Muscle layer of colon (tissue), 2 donors: ENCODE measurements at regions not wholly inside any gene's neighbourhood (a gene's known extent, or its start where the extent isn't known, plus 50 kb on each side); places are given as distances from the start of the nearest gene placed in this dataset.
A peak's percentile ranks its signal among the peaks of the same experiment; 100 is the strongest.

Source experiments
- H3K27ac ChIP-seq: one replicate; pipeline ENCODE4 v1.7.0; 2013; ENCODE audit warnings: low read depth, mild to moderate bottlenecking, low read length, moderate library complexity
- H3K27me3 ChIP-seq, 2 donors: one replicate each; pipeline ENCODE4 v1.7.0; 2013; ENCODE audit warnings: low read length in 2 of 2, mild to moderate bottlenecking in 2 of 2; ENCODE audit not compliant: insufficient read depth in 2 of 2, control insufficient read depth in 1 of 2
- H3K36me3 ChIP-seq: one replicate; pipeline ENCODE4 v1.7.0; 2013; ENCODE audit warnings: mild to moderate bottlenecking, low read length; ENCODE audit not compliant: insufficient read depth
- H3K4me1 ChIP-seq: one replicate; pipeline ENCODE4 v1.7.0; 2013; ENCODE audit warnings: mild to moderate bottlenecking, low read length; ENCODE audit not compliant: insufficient read depth
- H3K4me3 ChIP-seq, 2 donors: one replicate each; pipeline ENCODE4 v1.7.0; 2013; ENCODE audit warnings: low read length in 2 of 2, low read depth in 1 of 2, mild to moderate bottlenecking in 1 of 2, moderate library complexity in 1 of 2
- H3K9ac ChIP-seq: one replicate; pipeline ENCODE4 v1.7.0; 2013; ENCODE audit warnings: low read length
- H3K9me3 ChIP-seq: one replicate; pipeline ENCODE4 v1.7.0; 2013; ENCODE audit warnings: mild to moderate bottlenecking, low read length
- donor health status: abdominal sarcoma.
- donor health status: Adenocarcinoma of cecum.

DNA sequence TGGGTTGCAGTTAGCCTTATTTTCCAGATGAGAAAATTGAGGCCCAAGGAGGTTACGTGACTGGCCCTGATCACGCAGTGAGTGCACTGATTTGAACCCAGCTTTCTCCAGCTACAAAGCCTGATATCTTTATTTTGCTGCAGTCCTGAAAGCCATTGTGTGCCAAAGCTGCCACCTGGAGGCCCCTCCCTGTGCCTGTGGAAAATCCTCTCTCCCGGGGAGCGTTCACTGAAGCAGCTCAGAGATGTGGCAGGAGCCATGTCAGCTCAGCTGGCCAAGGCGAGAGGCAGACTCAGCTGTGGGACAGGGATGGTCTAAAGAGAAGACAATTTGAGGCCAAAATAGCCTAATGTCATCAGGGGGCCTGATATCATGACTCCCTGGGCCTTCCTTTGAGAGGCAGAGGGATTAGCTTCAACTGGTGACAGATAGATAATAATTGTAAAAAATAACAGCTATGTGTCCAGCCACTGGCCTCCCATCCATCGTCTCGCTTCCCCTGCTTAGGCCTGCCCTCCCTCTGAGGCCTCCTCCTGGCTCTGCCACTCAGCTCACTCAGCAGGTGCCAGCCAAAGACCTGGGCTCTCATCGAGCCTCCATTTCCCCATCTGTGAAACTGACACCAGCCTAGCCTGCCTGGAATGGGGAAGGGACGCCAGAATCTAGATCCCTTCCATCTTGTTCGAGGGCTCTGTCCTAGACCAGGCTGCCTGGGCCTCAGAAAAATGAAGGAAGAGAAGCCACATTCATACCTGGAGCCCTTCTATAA is 74.3 kb upstream of the GGTA1 start:
- no peak overlapping the region for H3K4me3 ChIP-seq
- no peak overlapping the region for H3K27ac ChIP-seq
- H3K36me3 ChIP-seq = peaks cover 4% of the 10 kb centered on the region
- H3K4me1 ChIP-seq = peaks cover 83% of the 10 kb centered on the region
- no peaks in the 10 kb centered on the region for H3K27me3 ChIP-seq
- no peaks in the 10 kb centered on the region for H3K9me3 ChIP-seq
- H3K9ac ChIP-seq = no peak overlapping the region

DNA sequence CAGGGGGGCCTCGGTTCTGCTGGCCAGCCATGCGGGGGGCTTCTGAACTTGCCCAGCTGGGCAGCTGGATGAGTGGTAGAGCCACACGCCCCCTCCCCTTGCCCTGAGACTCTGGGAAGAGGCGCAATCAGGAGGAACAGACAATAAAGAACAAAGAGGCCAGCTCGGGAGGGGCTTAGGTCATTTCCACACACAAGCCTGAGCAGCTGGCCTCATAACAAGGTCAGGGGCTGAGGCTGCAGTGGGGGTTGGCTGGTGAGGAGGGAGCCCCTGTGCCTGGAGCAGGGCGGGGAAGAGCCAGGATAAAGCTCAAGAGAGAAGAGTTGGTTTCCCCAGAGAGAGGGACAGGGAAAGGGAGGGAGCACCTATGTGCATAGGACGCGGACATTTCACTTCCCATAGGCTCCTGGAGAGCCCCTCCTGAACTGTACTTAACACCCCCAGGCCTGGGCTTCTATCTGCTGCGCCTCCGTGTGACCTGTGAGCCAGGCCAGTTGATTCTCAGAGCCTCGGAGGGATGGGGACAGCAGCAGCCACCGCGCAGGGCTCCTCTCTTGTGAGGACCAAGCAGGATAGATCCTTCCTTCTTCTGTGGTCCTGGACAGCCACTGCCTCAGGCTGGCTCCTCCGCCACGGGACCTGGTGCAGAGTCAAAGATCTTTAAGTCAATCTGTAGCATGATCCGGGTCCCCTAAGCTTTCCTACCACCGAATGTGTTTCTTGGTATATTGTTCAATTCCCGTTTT is 75.3 kb upstream of the GGTA1 start:
- Histone ChIP-seq H3K36me3 (peaks cover 4% of the 10 kb centered on the region), H3K4me1 (peaks cover 73% of the 10 kb centered on the region), H3K27ac (no peak overlapping the region), H3K9me3 (no peaks in the 10 kb centered on the region), H3K9ac (no peak overlapping the region), H3K4me3 (no peak overlapping the region), H3K27me3 (no peaks in the 10 kb centered on the region)

- no peaks in the 10 kb centered on the region for H3K36me3 ChIP-seq
- peak overlapping the region in 1 of 2 donors; percentile 20 for H3K4me3 ChIP-seq
- no peaks in the 10 kb centered on the region for H3K9me3 ChIP-seq
- H3K27me3 ChIP-seq = no peaks in the 10 kb centered on the region
- no peak overlapping the region for H3K27ac ChIP-seq
- no peak overlapping the region for H3K9ac ChIP-seq
- H3K4me1 ChIP-seq = peaks cover 63% of the 10 kb centered on the region
These were observed 75.0 kb upstream of the DAB2IP start for GRCh38 chr9:121576281-121577075.

DNA sequence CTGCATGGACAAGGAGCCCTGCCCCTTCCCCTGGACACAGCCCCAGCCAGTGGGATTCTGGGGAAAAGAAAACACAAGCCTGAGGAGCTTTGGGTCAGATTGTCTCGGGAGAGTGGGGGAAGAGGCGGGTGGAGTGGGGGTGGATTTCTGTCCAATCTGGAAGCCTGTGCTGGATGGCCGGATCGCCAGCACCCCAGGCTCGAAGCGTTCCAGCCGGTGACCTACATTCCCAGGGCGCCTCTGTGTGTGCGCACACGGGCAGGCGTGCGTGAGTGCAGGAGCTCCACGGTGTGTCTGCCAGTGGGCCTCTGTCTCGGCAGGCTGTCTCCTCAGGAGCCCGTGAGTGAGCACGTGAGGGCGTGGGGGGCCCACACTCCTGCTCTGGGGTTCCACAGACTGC is 74.3 kb upstream of the DAB2IP start:
- peak overlapping the region; percentile 30 for H3K27ac ChIP-seq
- H3K9ac ChIP-seq = no peak overlapping the region
- no peaks in the 10 kb centered on the region for H3K9me3 ChIP-seq
- no peaks in the 10 kb centered on the region for H3K36me3 ChIP-seq
- H3K4me3 ChIP-seq = peak overlapping the region in 1 of 2 donors; percentile 20
- H3K4me1 ChIP-seq = peaks cover 62% of the 10 kb centered on the region
- no peaks in the 10 kb centered on the region for H3K27me3 ChIP-seq

DNA sequence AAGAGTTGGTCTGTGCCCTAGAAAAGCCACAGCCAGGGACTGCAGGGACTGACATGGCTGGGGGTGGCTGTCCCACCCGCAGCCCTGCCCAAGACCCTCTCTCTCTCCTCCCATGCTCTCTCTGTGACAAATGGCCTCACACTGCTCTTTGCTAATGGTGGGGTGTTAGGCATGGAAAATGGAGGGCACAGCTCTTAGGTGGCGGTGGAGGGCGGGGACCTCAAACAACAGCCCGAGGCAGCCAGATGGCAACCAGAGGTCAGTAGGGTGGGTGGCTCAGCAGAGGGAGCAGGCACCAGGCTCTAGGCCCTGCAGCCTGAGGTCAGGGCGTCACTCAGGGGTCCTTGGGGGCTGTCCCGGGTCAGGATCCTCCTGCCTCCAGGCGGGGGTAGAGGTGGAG is 73.9 kb upstream of the DAB2IP start:
- H3K4me1 ChIP-seq = peaks cover 57% of the 10 kb centered on the region
- no peak overlapping the region for H3K9ac ChIP-seq
- peak overlapping the region; percentile 30 for H3K27ac ChIP-seq
- no peak overlapping the region for H3K4me3 ChIP-seq
- H3K9me3 ChIP-seq = no peaks in the 10 kb centered on the region
- H3K27me3 ChIP-seq = no peaks in the 10 kb centered on the region
- H3K36me3 ChIP-seq = no peaks in the 10 kb centered on the region

GRCh38 chr9:121581786-121582600 is 69.4 kb upstream of the DAB2IP start:
- Histone ChIP-seq H3K9ac (no peak overlapping the region), H3K36me3 (no peaks in the 10 kb centered on the region), H3K27ac (no peak overlapping the region), H3K27me3 (no peaks in the 10 kb centered on the region), H3K9me3 (no peaks in the 10 kb centered on the region), H3K4me1 (peaks cover 25% of the 10 kb centered on the region), H3K4me3 (no peak overlapping the region)

DNA sequence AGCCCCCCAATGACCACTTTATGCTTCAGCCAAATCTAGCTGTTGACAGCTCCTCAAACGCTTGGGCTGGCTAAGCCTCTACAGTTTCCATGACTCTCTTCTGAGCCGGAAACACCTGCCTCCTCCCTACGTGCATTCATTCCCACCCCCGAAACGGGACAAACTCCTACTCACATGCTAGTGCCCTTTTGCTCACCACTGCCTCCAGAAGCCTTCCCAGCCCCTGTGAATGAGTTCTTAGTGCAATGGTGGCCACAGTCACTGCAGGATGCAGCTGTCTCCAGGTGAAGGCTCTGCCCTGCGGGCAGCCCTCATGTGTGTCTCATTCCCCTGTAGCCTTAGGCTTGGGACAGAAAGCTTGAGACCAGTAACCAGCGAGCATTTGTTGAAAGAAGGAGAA is 68.8 kb upstream of the DAB2IP start:
- Histone ChIP-seq H3K4me3 (no peak overlapping the region), H3K9me3 (no peaks in the 10 kb centered on the region), H3K36me3 (no peaks in the 10 kb centered on the region), H3K27me3 (no peaks in the 10 kb centered on the region), H3K4me1 (peaks cover 18% of the 10 kb centered on the region), H3K27ac (no peak overlapping the region), H3K9ac (no peak overlapping the region)

DNA sequence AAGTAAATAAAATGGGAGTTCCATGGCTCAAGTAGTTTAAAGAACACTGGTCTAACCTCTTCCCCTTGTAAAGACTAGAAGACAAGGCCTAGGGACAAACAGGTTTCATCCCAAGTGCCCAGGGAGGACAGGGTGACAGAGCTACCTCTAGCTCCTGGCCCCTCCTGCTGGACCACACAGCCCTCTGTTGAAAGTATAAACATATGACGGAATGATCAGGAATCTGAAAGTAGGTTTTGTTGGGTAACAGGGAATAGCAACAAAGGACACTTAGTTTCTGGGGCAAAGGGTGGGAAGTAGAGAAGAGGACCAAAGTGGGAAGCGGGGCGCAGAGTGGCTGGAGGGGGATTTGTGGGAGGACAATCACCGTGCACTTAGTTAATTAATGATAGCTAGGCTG is 67.0 kb upstream of the DAB2IP start:
- no peaks in the 10 kb centered on the region for H3K36me3 ChIP-seq

DNA sequence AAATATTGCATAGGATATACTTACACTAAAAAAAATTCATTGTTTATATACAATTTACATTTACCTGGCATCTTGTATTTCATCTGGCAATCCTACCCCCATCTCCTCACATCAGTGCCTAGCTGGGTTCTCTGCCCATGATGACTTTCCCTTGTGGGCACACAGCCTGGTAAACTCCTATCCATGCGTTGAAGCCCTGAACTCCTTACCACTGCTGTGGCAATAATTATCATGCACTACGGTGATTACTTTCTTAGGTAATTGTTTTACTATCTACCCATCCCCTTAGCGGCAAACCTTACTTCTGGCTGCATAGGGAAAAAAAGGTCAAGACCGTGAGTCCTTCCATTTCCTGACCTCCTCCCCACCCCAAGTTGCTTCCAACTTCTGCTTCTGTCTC is 63.6 kb upstream of the DAB2IP start:
- Histone ChIP-seq H3K9ac (no peak overlapping the region), H3K36me3 (peaks cover 10% of the 10 kb centered on the region), H3K27me3 (no peaks in the 10 kb centered on the region), H3K9me3 (no peaks in the 10 kb centered on the region), H3K4me3 (no peak overlapping the region), H3K4me1 (peaks cover 6% of the 10 kb centered on the region), H3K27ac (no peak overlapping the region)

More for the DNA sequence above, 67.0 kb upstream of the DAB2IP start:
- no peaks in the 10 kb centered on the region for H3K9me3 ChIP-seq
- no peak overlapping the region for H3K4me3 ChIP-seq
- H3K4me1 ChIP-seq = peaks cover 14% of the 10 kb centered on the region
- H3K27me3 ChIP-seq = no peaks in the 10 kb centered on the region
- no peak overlapping the region for H3K9ac ChIP-seq
- H3K27ac ChIP-seq = no peak overlapping the region

- Histone ChIP-seq H3K36me3 (peaks cover 10% of the 10 kb centered on the region), H3K4me3 (no peak overlapping the region), H3K9ac (no peak overlapping the region)
These were observed 61.4 kb upstream of the DAB2IP start for GRCh38 chr9:121589986-121590385.

GRCh38 chr9:121592265-121592664 is 59.2 kb upstream of the DAB2IP start:
- Histone ChIP-seq H3K4me3 (no peak overlapping the region), H3K9me3 (no peaks in the 10 kb centered on the region), H3K9ac (no peak overlapping the region), H3K27ac (no peak overlapping the region), H3K36me3 (peaks cover 10% of the 10 kb centered on the region), H3K4me1 (no peaks in the 10 kb centered on the region), H3K27me3 (no peaks in the 10 kb centered on the region)

More at GRCh38 chr9:121589986-121590385, 61.4 kb upstream of the DAB2IP start:
- Histone ChIP-seq H3K9me3 (no peaks in the 10 kb centered on the region), H3K27me3 (no peaks in the 10 kb centered on the region), H3K4me1 (no peaks in the 10 kb centered on the region), H3K27ac (no peak overlapping the region)
